ENCODE measurements at regions not wholly inside any gene's neighbourhood (a gene's known extent, or its start where the extent isn't known, plus 50 kb on each side); places are given as distances from the start of the nearest gene placed in this dataset.

DNA sequence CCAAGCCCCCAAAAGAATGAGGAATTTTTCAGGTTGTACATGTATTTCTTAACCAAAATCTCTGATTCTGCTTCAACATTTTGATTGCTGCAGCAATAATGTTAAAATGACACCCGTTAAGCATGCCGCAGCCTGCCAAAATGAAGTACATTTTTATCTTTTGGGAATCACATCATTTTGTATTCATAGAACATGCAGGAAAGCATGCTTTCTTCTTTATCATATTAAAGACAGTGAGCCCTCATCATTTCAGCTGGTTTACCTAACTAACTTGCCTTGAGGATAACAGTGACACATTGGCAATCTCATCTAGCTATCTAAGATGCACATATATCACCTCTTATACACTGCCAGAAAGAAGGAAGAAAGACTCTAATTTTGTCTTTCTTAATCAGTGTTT is 299.2 kb downstream of the LTN1 start:
- TF ChIP-seq, protein P1, sequence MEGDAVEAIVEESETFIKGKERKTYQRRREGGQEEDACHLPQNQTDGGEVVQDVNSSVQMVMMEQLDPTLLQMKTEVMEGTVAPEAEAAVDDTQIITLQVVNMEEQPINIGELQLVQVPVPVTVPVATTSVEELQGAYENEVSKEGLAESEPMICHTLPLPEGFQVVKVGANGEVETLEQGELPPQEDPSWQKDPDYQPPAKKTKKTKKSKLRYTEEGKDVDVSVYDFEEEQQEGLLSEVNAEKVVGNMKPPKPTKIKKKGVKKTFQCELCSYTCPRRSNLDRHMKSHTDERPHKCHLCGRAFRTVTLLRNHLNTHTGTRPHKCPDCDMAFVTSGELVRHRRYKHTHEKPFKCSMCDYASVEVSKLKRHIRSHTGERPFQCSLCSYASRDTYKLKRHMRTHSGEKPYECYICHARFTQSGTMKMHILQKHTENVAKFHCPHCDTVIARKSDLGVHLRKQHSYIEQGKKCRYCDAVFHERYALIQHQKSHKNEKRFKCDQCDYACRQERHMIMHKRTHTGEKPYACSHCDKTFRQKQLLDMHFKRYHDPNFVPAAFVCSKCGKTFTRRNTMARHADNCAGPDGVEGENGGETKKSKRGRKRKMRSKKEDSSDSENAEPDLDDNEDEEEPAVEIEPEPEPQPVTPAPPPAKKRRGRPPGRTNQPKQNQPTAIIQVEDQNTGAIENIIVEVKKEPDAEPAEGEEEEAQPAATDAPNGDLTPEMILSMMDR (IDR thresholded peaks at IDR 0.05; ENCODE audit: low read depth, low read length) = no peak
- TF ChIP-seq, protein P2, sequence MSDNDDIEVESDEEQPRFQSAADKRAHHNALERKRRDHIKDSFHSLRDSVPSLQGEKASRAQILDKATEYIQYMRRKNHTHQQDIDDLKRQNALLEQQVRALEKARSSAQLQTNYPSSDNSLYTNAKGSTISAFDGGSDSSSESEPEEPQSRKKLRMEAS (IDR thresholded peaks at IDR 0.05; ENCODE audit: low read depth, low read length) = no peak
- TF ChIP-seq POLR2A (IDR thresholded peaks at IDR 0.05; ENCODE audit: extremely low read depth, insufficient read length) = no peak

Data from NB4 (cell line).